ENCODE measurements at regions not wholly inside any gene's neighbourhood (a gene's known extent, or its start where the extent isn't known, plus 50 kb on each side); places are given as distances from the start of the nearest gene placed in this dataset.

DNA sequence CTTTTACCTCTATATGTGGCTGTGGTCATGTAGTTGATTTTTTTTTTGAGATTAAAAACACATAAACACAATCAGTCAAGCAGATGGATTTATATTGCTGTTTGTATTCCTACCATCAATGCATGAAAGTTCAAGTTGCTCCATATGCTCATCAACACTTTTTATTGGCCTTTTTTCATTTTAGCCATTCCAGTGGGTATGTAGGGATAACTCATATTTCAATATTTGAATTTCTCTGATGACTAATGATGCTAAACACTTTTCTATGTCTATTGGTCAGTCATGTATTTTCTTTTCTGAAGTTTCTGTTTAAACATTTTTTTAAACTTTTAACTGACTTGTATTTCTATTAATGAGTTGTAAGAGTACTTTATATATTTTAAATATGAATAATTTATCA, 445.4 kb upstream of the RGMB start:
- H3K4me1 ChIP-seq (ENCODE audit: control insufficient read depth, insufficient read depth, low read length): no peaks in the 10 kb centered on the region
- peaks cover 2% of the 10 kb centered on the region for H3K9me3 ChIP-seq (ENCODE audit: control insufficient read depth, insufficient read depth, low read length)
- intact Hi-C loops (cut with micrococcal nuclease): no loop called here
- no peaks in the 10 kb centered on the region for H3K36me3 ChIP-seq (ENCODE audit: control insufficient read depth, insufficient read depth, low read length)
- Mint-ChIP-seq H3K27ac (no peak overlapping the region), H3K4me3 (no peak overlapping the region), H3K4me1 (no peaks in the 10 kb centered on the region), H3K27me3 (ENCODE audit: low read depth in 2 of 2) (no peaks in the 10 kb centered on the region), H3K36me3 (no peaks in the 10 kb centered on the region), H3K9me3 (peaks cover 8% of the 10 kb centered on the region in 2 donors)
- ATAC-seq: no peak
- TF ChIP-seq, protein P1, sequence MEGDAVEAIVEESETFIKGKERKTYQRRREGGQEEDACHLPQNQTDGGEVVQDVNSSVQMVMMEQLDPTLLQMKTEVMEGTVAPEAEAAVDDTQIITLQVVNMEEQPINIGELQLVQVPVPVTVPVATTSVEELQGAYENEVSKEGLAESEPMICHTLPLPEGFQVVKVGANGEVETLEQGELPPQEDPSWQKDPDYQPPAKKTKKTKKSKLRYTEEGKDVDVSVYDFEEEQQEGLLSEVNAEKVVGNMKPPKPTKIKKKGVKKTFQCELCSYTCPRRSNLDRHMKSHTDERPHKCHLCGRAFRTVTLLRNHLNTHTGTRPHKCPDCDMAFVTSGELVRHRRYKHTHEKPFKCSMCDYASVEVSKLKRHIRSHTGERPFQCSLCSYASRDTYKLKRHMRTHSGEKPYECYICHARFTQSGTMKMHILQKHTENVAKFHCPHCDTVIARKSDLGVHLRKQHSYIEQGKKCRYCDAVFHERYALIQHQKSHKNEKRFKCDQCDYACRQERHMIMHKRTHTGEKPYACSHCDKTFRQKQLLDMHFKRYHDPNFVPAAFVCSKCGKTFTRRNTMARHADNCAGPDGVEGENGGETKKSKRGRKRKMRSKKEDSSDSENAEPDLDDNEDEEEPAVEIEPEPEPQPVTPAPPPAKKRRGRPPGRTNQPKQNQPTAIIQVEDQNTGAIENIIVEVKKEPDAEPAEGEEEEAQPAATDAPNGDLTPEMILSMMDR (IDR thresholded peaks at IDR 0.05): no peak
- no peak for DNase-seq
- no peak overlapping the region for H3K4me3 ChIP-seq (ENCODE audit: low read length)
- no peak overlapping the region for H3K27ac ChIP-seq (ENCODE audit: low read length)
- no peaks in the 10 kb centered on the region for H3K27me3 ChIP-seq (ENCODE audit: control insufficient read depth, insufficient read depth, low read length)

DNA sequence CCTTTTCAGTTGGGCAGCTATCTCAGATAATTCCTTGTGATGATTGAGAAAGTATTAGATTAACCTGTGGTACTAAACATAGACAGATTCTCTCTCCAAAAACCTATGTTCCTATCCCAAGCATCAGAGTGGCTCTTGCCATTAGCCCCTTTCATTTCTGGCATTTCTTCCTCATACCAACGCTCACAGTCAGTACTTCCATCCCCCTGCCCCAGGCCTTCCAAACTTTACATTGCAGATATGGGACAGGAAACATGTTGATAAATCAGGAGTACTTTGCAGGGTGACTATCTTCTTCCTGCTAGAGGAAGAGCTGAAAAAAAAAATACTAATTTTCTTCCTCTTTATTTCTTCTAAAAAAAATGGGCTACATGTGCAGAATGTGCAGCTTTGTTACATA, 442.6 kb upstream of the RGMB start:
- no peak overlapping the region for H3K4me3 Mint-ChIP-seq
- H3K4me1 ChIP-seq (ENCODE audit: control insufficient read depth, insufficient read depth, low read length): no peaks in the 10 kb centered on the region
- no peaks in the 10 kb centered on the region for H3K27me3 Mint-ChIP-seq (ENCODE audit: low read depth in 2 of 2)
- H3K27ac ChIP-seq (ENCODE audit: low read length): no peak overlapping the region
- TF ChIP-seq, protein P1 (IDR thresholded peaks at IDR 0.05): no peak
- H3K4me3 ChIP-seq (ENCODE audit: low read length): no peak overlapping the region
- H3K27ac Mint-ChIP-seq: no peak overlapping the region
- intact Hi-C loops (cut with micrococcal nuclease): no loop called here
- H3K4me1 Mint-ChIP-seq: no peaks in the 10 kb centered on the region
- H3K9me3 Mint-ChIP-seq: peaks cover 8 to 11% of the 10 kb centered on the region in 2 donors
- H3K36me3 Mint-ChIP-seq: no peaks in the 10 kb centered on the region
- ATAC-seq (no peak), DNase-seq (no peak)
- H3K36me3 ChIP-seq (ENCODE audit: control insufficient read depth, insufficient read depth, low read length): no peaks in the 10 kb centered on the region
- H3K27me3 ChIP-seq (ENCODE audit: control insufficient read depth, insufficient read depth, low read length): no peaks in the 10 kb centered on the region
- 0% methylated on average over 1 of the region's 1 CpG for WGBS (ENCODE audit: insufficient coverage)
- peaks cover 2% of the 10 kb centered on the region for H3K9me3 ChIP-seq (ENCODE audit: control insufficient read depth, insufficient read depth, low read length)

DNA sequence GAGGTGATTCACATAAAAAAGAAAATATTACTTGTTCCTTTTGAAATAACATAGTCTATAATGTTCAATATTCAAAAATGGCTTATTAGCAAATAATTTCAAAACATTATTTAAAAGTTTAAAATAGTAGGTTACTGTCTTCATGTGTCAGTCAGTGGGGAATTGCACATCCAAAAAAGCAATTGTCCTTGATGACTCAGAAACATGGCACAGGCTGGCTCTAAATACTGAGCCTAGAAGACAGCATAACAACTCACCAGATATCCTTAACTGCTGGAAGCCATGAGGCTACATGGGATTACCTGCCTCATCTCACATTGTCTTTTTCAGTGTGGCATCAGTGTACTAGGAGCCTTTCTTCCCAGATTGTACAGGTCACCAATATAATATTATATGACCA, 439.5 kb upstream of the RGMB start:
- intact Hi-C loops (cut with micrococcal nuclease): no loop called here
- no peak for DNase-seq
- no peaks in the 10 kb centered on the region for H3K36me3 Mint-ChIP-seq
- Histone ChIP-seq H3K27me3 (ENCODE audit: control insufficient read depth, insufficient read depth, low read length) (no peaks in the 10 kb centered on the region), H3K4me3 (ENCODE audit: low read length) (no peak overlapping the region), H3K27ac (ENCODE audit: low read length) (no peak overlapping the region), H3K9me3 (ENCODE audit: control insufficient read depth, insufficient read depth, low read length) (no peaks in the 10 kb centered on the region), H3K4me1 (ENCODE audit: control insufficient read depth, insufficient read depth, low read length) (no peaks in the 10 kb centered on the region), H3K36me3 (ENCODE audit: control insufficient read depth, insufficient read depth, low read length) (no peaks in the 10 kb centered on the region)
- H3K4me1 Mint-ChIP-seq: no peaks in the 10 kb centered on the region
- H3K27me3 Mint-ChIP-seq (ENCODE audit: low read depth in 2 of 2): no peaks in the 10 kb centered on the region
- H3K9me3 Mint-ChIP-seq: peaks cover 4 to 11% of the 10 kb centered on the region in 2 donors
- no peak for ATAC-seq
- H3K27ac Mint-ChIP-seq: no peak overlapping the region
- TF ChIP-seq, protein P1 (IDR thresholded peaks at IDR 0.05): no peak
- no peak overlapping the region for H3K4me3 Mint-ChIP-seq

DNA sequence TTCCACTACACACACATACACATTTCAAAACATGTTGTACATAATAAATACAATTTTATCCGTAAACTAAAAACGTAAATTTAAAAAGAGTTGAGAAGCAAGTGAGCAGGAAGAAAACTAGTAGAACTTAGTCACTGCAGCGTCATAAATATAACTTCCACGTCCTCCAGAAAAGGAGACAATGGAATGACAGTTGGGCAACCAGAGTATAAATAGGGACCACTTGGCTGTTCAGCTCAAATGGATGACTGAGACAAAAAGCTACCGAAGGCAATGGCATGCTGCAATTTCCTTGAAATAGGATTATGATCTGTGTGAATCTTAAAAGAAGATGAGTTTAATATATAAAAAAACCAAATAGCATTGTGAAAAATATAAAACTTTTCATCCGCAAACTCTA, 438.5 kb upstream of the RGMB start:
- no peak overlapping the region for H3K4me3 Mint-ChIP-seq
- H3K4me1 ChIP-seq (ENCODE audit: control insufficient read depth, insufficient read depth, low read length): no peaks in the 10 kb centered on the region
- no peaks in the 10 kb centered on the region for H3K9me3 ChIP-seq (ENCODE audit: control insufficient read depth, insufficient read depth, low read length)
- H3K27me3 ChIP-seq (ENCODE audit: control insufficient read depth, insufficient read depth, low read length): no peaks in the 10 kb centered on the region
- no peak overlapping the region for H3K27ac Mint-ChIP-seq
- DNase-seq (no peak), ATAC-seq (no peak)
- H3K27ac ChIP-seq (ENCODE audit: low read length): no peak overlapping the region
- TF ChIP-seq, protein P1 (IDR thresholded peaks at IDR 0.05): no peak
- H3K4me1 Mint-ChIP-seq: no peaks in the 10 kb centered on the region
- H3K36me3 Mint-ChIP-seq: no peaks in the 10 kb centered on the region
- WGBS (ENCODE audit: insufficient coverage): 87% methylated on average over 5 of the region's 6 CpGs
- H3K4me3 ChIP-seq (ENCODE audit: low read length): no peak overlapping the region
- H3K36me3 ChIP-seq (ENCODE audit: control insufficient read depth, insufficient read depth, low read length): no peaks in the 10 kb centered on the region
- H3K27me3 Mint-ChIP-seq (ENCODE audit: low read depth in 2 of 2): no peaks in the 10 kb centered on the region
- peaks cover 2 to 9% of the 10 kb centered on the region in 2 donors for H3K9me3 Mint-ChIP-seq
- intact Hi-C loops (cut with micrococcal nuclease): no loop called here
